K562 (cell line): ENCODE measurements at regions not wholly inside any gene's neighbourhood (a gene's known extent, or its start where the extent isn't known, plus 50 kb on each side); places are given as distances from the start of the nearest gene placed in this dataset.

Experiments used
- CREM ChIP-seq: IDR thresholded peaks from 2 replicates; pipeline ENCODE4 v1.6.1; 2014; ENCODE audit warnings: antibody characterized with exemption, low read depth
- CTCF ChIP-seq, 3 experiments: IDR thresholded peaks in 2 of 3; conservative IDR thresholded peaks in 1 of 3; 2 replicates each; pipeline ENCODE4 v1.5.1; 2011 to 2012; ENCODE audit warnings: low read length in 3 of 3, mild to moderate bottlenecking in 3 of 3, control low read depth in 2 of 3, improper control_type of control experiment in 1 of 3, inconsistent platforms in 1 of 3, low read depth in 1 of 3, mixed read lengths in 1 of 3, moderate library complexity in 1 of 3; ENCODE audit not compliant: insufficient read depth in 2 of 3
- KAT2B ChIP-seq: IDR thresholded peaks from one replicate; pipeline ENCODE4 v1.6.1; 2012; ENCODE audit warnings: low read depth, mild to moderate bottlenecking, control low read depth, inconsistent platforms, low read length, moderate library complexity
- NFIX ChIP-seq: fragments of 250-450 bp; sonication (Bioruptor Pico); IDR thresholded peaks from 2 replicates; pipeline ENCODE4 v1.4.0; 2020; ENCODE audit warnings: low read depth, mild to moderate bottlenecking, moderate library complexity
- POLR2A ChIP-seq: fragments of 450-650 bp; conservative IDR thresholded peaks from 2 replicates; pipeline ENCODE4 v1.6.1; 2016
- POLR2AphosphoS5 ChIP-seq: IDR thresholded peaks from 2 replicates; pipeline ENCODE4 v1.6.1; 2011; ENCODE audit warnings: mild to moderate bottlenecking, low read depth, low read length, moderate library complexity; ENCODE audit not compliant: control insufficient read depth, insufficient read depth
- SIN3A ChIP-seq, 2 experiments: fragments of 150-350 bp in 1 of 2; IDR thresholded peaks; 2 replicates each; pipeline ENCODE4 v1.6.1; 2011 to 2016; ENCODE audit warnings: borderline replicate concordance in 2 of 2, low read depth in 2 of 2, low read length in 2 of 2, mild to moderate bottlenecking in 2 of 2, moderate library complexity in 2 of 2; ENCODE audit not compliant: control insufficient read depth in 1 of 2
- ZNF274 ChIP-seq: IDR thresholded peaks from 2 replicates; pipeline ENCODE4 v1.6.1; 2011; ENCODE audit warnings: low read depth, mild to moderate bottlenecking, low read length, moderate library complexity, borderline replicate concordance
- TF ChIP-seq, protein P1 (sequence below): IDR thresholded peaks from 3 replicates; pipeline ENCODE4 v1.6.1; 2011; ENCODE audit warnings: borderline replicate concordance, mild to moderate bottlenecking, moderate library complexity; ENCODE audit not compliant: insufficient read length; ENCODE audit errors: extremely low read depth
- TF ChIP-seq, protein P2 (sequence below): sonication (generic); formaldehyde crosslinking; IDR thresholded peaks from 2 replicates; pipeline ENCODE4 v1.9.0; 2022; ENCODE audit warnings: mild to moderate bottlenecking, missing genetic modification reagents
- TF ChIP-seq, protein P3 (sequence below): IDR thresholded peaks from 3 replicates; pipeline ENCODE4 v1.6.1; 2011; ENCODE audit warnings: borderline replicate concordance, mild to moderate bottlenecking; ENCODE audit not compliant: insufficient read length, insufficient read depth

DNA sequence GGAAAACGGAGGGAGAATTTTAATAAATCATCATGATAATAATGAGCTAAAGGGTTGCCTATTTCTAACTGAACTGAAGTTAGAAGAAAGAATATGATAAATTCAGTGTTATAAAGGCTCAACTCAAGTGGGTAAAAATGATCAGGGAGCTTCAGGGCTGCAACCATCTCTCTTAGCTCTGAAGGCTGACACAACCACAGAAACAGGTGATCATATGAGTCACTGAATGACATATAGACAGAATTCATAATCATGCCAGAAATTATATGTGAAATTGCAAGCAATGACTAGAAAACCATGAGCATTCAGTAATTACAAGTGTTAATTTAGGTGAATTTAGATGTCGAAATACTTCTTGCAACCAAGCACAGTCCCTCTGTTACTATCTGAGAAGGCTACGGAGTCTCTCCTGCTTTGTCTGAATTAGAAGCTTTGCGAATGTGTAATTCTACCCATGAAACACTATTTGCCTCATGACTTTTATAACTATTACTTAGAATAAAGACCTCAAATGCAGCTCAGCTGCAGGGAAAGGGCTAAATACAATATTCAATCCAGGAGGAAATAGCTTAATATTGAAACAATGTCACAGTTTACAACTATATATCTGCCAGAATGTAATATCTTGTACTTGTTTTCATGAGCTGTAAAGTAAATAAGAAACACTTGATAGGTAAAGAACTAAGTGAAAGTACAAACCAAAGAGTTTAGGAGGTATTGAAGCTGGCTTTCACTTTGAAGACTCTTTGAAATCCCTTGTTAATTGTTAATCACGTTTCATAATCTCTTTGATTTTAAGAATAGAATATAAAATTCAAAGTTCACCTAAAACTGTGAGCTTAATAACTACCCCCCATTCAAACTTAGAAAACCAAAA lies 1972.6 kb downstream of the ARAP2 start:
- TF ChIP-seq CTCF (IDR thresholded peaks at IDR 0.05 in 2 of 3, conservative IDR thresholded peaks at IDR 0.05 in 1 of 3; ENCODE audit: insufficient read depth in 2 of 3, low read depth in 1 of 3, low read length in 3 of 3) (no peak), POLR2AphosphoS5 (no peak), ZNF274 (no peak), NFIX (CRISPR knock-in tag) (no peak), SIN3A (IDR thresholded peaks at IDR 0.05; ENCODE audit: borderline replicate concordance in 2 of 2, control insufficient read depth in 1 of 2, low read depth in 2 of 2, low read length in 2 of 2) (no peak), KAT2B (no peak), CREM (no peak), POLR2A (no peak)
- TF ChIP-seq, protein P1, sequence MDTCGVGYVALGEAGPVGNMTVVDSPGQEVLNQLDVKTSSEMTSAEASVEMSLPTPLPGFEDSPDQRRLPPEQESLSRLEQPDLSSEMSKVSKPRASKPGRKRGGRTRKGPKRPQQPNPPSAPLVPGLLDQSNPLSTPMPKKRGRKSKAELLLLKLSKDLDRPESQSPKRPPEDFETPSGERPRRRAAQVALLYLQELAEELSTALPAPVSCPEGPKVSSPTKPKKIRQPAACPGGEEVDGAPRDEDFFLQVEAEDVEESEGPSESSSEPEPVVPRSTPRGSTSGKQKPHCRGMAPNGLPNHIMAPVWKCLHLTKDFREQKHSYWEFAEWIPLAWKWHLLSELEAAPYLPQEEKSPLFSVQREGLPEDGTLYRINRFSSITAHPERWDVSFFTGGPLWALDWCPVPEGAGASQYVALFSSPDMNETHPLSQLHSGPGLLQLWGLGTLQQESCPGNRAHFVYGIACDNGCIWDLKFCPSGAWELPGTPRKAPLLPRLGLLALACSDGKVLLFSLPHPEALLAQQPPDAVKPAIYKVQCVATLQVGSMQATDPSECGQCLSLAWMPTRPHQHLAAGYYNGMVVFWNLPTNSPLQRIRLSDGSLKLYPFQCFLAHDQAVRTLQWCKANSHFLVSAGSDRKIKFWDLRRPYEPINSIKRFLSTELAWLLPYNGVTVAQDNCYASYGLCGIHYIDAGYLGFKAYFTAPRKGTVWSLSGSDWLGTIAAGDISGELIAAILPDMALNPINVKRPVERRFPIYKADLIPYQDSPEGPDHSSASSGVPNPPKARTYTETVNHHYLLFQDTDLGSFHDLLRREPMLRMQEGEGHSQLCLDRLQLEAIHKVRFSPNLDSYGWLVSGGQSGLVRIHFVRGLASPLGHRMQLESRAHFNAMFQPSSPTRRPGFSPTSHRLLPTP = no peak
- TF ChIP-seq, protein P2, sequence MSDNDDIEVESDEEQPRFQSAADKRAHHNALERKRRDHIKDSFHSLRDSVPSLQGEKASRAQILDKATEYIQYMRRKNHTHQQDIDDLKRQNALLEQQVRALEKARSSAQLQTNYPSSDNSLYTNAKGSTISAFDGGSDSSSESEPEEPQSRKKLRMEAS = no peak
- TF ChIP-seq, protein P3, sequence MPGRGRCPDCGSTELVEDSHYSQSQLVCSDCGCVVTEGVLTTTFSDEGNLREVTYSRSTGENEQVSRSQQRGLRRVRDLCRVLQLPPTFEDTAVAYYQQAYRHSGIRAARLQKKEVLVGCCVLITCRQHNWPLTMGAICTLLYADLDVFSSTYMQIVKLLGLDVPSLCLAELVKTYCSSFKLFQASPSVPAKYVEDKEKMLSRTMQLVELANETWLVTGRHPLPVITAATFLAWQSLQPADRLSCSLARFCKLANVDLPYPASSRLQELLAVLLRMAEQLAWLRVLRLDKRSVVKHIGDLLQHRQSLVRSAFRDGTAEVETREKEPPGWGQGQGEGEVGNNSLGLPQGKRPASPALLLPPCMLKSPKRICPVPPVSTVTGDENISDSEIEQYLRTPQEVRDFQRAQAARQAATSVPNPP = no peak
